ENCODE measurements at regions not wholly inside any gene's neighbourhood (a gene's known extent, or its start where the extent isn't known, plus 50 kb on each side); places are given as distances from the start of the nearest gene placed in this dataset.
"Not testable (repeated sequence)": the region's sequence is repeated elsewhere in the genome, so short reads cannot be mapped to it uniquely, and the experiment has no call there.

GRCh38 chr4:85050736-85051135, 84.2 kb upstream of the WDFY3 start:
- TF ChIP-seq CTCF (IDR thresholded peaks at IDR 0.05; ENCODE audit: low read depth, low read length), result no peak
- H3K4me3 ChIP-seq (ENCODE audit: low read depth, low read length), result no peak overlapping the region

GRCh38 chr4:85051526-85051925, 85.0 kb upstream of the WDFY3 start:
- no peak overlapping the region for H3K4me3 ChIP-seq (ENCODE audit: low read depth, low read length)
- TF ChIP-seq CTCF (IDR thresholded peaks at IDR 0.05; ENCODE audit: low read depth, low read length), result no peak

GRCh38 chr4:85054925-85055324, 88.4 kb upstream of the WDFY3 start:
- H3K4me3 ChIP-seq (ENCODE audit: low read depth, low read length), result not testable (repeated sequence)

GRCh38 chr4:85058551-85058950, 92.1 kb upstream of the WDFY3 start:
- H3K4me3 ChIP-seq (ENCODE audit: low read depth, low read length), result no peak overlapping the region
- no peak for TF ChIP-seq CTCF (IDR thresholded peaks at IDR 0.05; ENCODE audit: low read depth, low read length)

- no peak for TF ChIP-seq CTCF (IDR thresholded peaks at IDR 0.05; ENCODE audit: low read depth, low read length)
- no peak overlapping the region for H3K4me3 ChIP-seq (ENCODE audit: low read depth, low read length)
Measured at GRCh38 chr4:85061974-85062373, 95.5 kb upstream of the WDFY3 start.

- TF ChIP-seq CTCF (IDR thresholded peaks at IDR 0.05; ENCODE audit: low read depth, low read length), result no peak
- H3K4me3 ChIP-seq (ENCODE audit: low read depth, low read length), result no peak overlapping the region
Measured at GRCh38 chr4:85062466-85062865, 96.0 kb upstream of the WDFY3 start.

- no peak for TF ChIP-seq CTCF (IDR thresholded peaks at IDR 0.05; ENCODE audit: low read depth, low read length)
Measured at GRCh38 chr4:85067342-85067741, 100.9 kb upstream of the WDFY3 start.

GRCh38 chr4:85078016-85078415, 111.5 kb upstream of the WDFY3 start:
- no peak overlapping the region for H3K4me3 ChIP-seq (ENCODE audit: low read depth, low read length)
- TF ChIP-seq CTCF (IDR thresholded peaks at IDR 0.05; ENCODE audit: low read depth, low read length), result no peak

More at GRCh38 chr4:85067342-85067741, 100.9 kb upstream of the WDFY3 start:
- H3K4me3 ChIP-seq (ENCODE audit: low read depth, low read length), result no peak overlapping the region

Data from WI38 (cell line).